IMR-90 (cell line): ENCODE measurements at regions not wholly inside any gene's neighbourhood (a gene's known extent, or its start where the extent isn't known, plus 50 kb on each side); places are given as distances from the start of the nearest gene placed in this dataset.

Experiments used
- ATAC-seq: fragments of 200-7000 bp; cut with Tn5 transposase; 2 replicates; pipeline ENCODE4 v1.9.1; 2020; ENCODE audit warnings: low read depth, mild to moderate bottlenecking, moderate library complexity
- BruUV-seq: library from RNA; stranded (reverse); fragments of 400-500 nt; replicated peaks from 2 replicates; lab custom pipeline; 2021; lab: Mats Ljungman, UMichigan
- CTCF ChIA-PET: fragments of 300-600 bp; formaldehyde crosslinking; extraction: SDS; loops from one replicate; lab custom pipeline; 2021; ENCODE audit warnings: antibody characterized with exemption; lab: Yijun Ruan, JAX
- POLR2A ChIA-PET: fragments of 300-600 bp; sonication (Branson Sonifier 250); formaldehyde crosslinking; loops from one replicate; lab custom pipeline; 2022; ENCODE audit warnings: antibody characterized with exemption; ENCODE audit not compliant: unreplicated experiment; lab: Charles Lee
- DNase-seq: peaks from one replicate; pipeline ENCODE4 v3.0.0; 2013
- H2AFZ ChIP-seq: replicated peaks from 2 replicates; pipeline ENCODE3; 2013; ENCODE audit warnings: low read length, mild to moderate bottlenecking; ENCODE audit not compliant: poor library complexity
- H2AK5ac ChIP-seq: 2 replicates; pipeline ENCODE4 v1.6.1; 2013; ENCODE audit warnings: low read depth, low read length, inconsistent platforms
- H2AK9ac ChIP-seq: replicated peaks from 2 replicates; pipeline ENCODE3; 2013; ENCODE audit warnings: mild to moderate bottlenecking, low read depth, low read length, moderate library complexity; ENCODE audit not compliant: poor library complexity
- H2BK120ac ChIP-seq: 2 replicates; pipeline ENCODE4 v1.6.1; 2013; ENCODE audit warnings: low read depth, low read length, inconsistent platforms
- H2BK15ac ChIP-seq: 3 replicates; pipeline ENCODE4 v1.6.1; 2013; ENCODE audit warnings: low read depth, low read length, inconsistent platforms
- H2BK20ac ChIP-seq: 2 replicates; pipeline ENCODE4 v1.6.1; 2013; ENCODE audit warnings: low read depth, mild to moderate bottlenecking, inconsistent platforms, low read length, moderate library complexity
- H2BK5ac ChIP-seq: 2 replicates; pipeline ENCODE4 v1.6.1; 2013; ENCODE audit warnings: mild to moderate bottlenecking, low read depth, low read length, inconsistent platforms; ENCODE audit not compliant: poor library complexity, severe bottlenecking
- H3K14ac ChIP-seq: replicated peaks from 2 replicates; pipeline ENCODE4 v1.6.1; 2013; ENCODE audit warnings: low read depth, low read length, inconsistent platforms
- H3K18ac ChIP-seq: 2 replicates; pipeline ENCODE4 v1.6.1; 2013; ENCODE audit warnings: low read depth, low read length, control low read depth
- H3K23ac ChIP-seq: 2 replicates; pipeline ENCODE4 v1.6.1; 2013; ENCODE audit warnings: low read depth, low read length, inconsistent platforms
- H3K27ac ChIP-seq: 2 replicates; pipeline ENCODE4 v1.5.1; 2013; ENCODE audit warnings: mild to moderate bottlenecking, control low read depth, low read length; ENCODE audit not compliant: insufficient read depth
- H3K27me3 ChIP-seq: 2 replicates; pipeline ENCODE4 v1.6.1; 2013; ENCODE audit warnings: low read length; ENCODE audit not compliant: control insufficient read depth, insufficient read depth
- H3K36me3 ChIP-seq: 2 replicates; pipeline ENCODE4 v1.6.1; 2013; ENCODE audit warnings: low read length, mixed read lengths; ENCODE audit not compliant: control insufficient read depth, insufficient read depth
- H3K4ac ChIP-seq: 2 replicates; pipeline ENCODE4 v1.6.1; 2013; ENCODE audit warnings: low read depth, low read length, inconsistent platforms
- H3K4me1 ChIP-seq: 2 replicates; pipeline ENCODE4 v1.6.1; 2013; ENCODE audit warnings: low read length, mixed read lengths; ENCODE audit not compliant: control insufficient read depth, insufficient read depth
- H3K4me2 ChIP-seq: 2 replicates; pipeline ENCODE4 v1.6.1; 2013; ENCODE audit warnings: low read depth, mild to moderate bottlenecking, control low read depth, low read length, moderate library complexity
- H3K4me3 ChIP-seq: 2 replicates; pipeline ENCODE4 v1.5.1; 2013; ENCODE audit warnings: low read depth, mild to moderate bottlenecking, control low read depth, low read length, moderate library complexity; ENCODE audit not compliant: insufficient read depth
- H3K56ac ChIP-seq: 2 replicates; pipeline ENCODE4 v1.6.1; 2013; ENCODE audit warnings: low read length, inconsistent platforms; ENCODE audit not compliant: insufficient read depth; ENCODE audit errors: extremely low read depth
- H3K79me1 ChIP-seq, 2 experiments: 2 replicates each; pipeline ENCODE4 v1.6.1; 2013; ENCODE audit warnings: low read length in 2 of 2, inconsistent platforms in 1 of 2, low read depth in 1 of 2
- H3K9ac ChIP-seq: 2 replicates; pipeline ENCODE4 v1.6.1; 2013; ENCODE audit warnings: low read depth, low read length, control low read depth
- H3K9me1 ChIP-seq: 2 replicates; pipeline ENCODE4 v1.6.1; 2013; ENCODE audit warnings: low read length, inconsistent platforms; ENCODE audit not compliant: insufficient read depth
- H3K9me3 ChIP-seq: 2 replicates; pipeline ENCODE4 v1.6.1; 2013; ENCODE audit warnings: low read length; ENCODE audit not compliant: control insufficient read depth, insufficient read depth
- H4K20me1 ChIP-seq: 2 replicates; pipeline ENCODE4 v1.6.1; 2013; ENCODE audit warnings: low read length, inconsistent platforms; ENCODE audit not compliant: insufficient read depth
- H4K5ac ChIP-seq: 2 replicates; pipeline ENCODE4 v1.6.1; 2013; ENCODE audit warnings: mild to moderate bottlenecking, low read depth, low read length, control low read depth
- H4K8ac ChIP-seq, 2 experiments: 2 replicates each; pipeline ENCODE4 v1.6.1; 2013; ENCODE audit warnings: low read depth in 2 of 2, low read length in 2 of 2, control low read depth in 1 of 2, inconsistent platforms in 1 of 2
- H4K91ac ChIP-seq: 2 replicates; pipeline ENCODE4 v1.6.1; 2013; ENCODE audit warnings: low read depth, low read length, inconsistent platforms; ENCODE audit not compliant: insufficient read depth
- CEBPB ChIP-seq: IDR thresholded peaks from 2 replicates; pipeline ENCODE4 v1.6.1; 2012; ENCODE audit warnings: low read depth, low read length, improper control_type of control experiment
- CHD1 ChIP-seq: IDR thresholded peaks from 2 replicates; pipeline ENCODE4 v1.6.1; 2012; ENCODE audit warnings: low read depth, low read length, improper control_type of control experiment
- MAFK ChIP-seq: IDR thresholded peaks from 2 replicates; pipeline ENCODE4 v1.6.1; 2012; ENCODE audit warnings: low read depth, low read length, improper control_type of control experiment
- WGBS, 2 experiments: methylation state at CpG; one replicate each; pipeline versions ENCODE4 v1.1.5 to v1.1.7; 2013; ENCODE audit warnings: missing lambda C conversion rate in 2 of 2; ENCODE audit not compliant: insufficient read length in 1 of 2; ENCODE audit errors: extremely low coverage in 2 of 2; 5-methylcytosine and 5-hydroxymethylcytosine counted together
- dilution Hi-C: fragments of 300-500 bp; cut with HindIII; formaldehyde crosslinking; loops from one replicate; pipeline ENCODE4 v1.14.3; 2018; ENCODE audit warnings: low sequenced_read_pairs; ENCODE audit not compliant: unreplicated experiment
- in situ Hi-C: fragments of 300-500 bp; cut with MboI; formaldehyde crosslinking; loops from 3 replicates; pipeline ENCODE4 v1.14.3; 2019; ENCODE audit warnings: low sequenced_read_pairs, inconsistent platforms, mixed read lengths
- intact Hi-C: fragments of 100-400 bp; cut with micrococcal nuclease; formaldehyde crosslinking; loops from 2 replicates; pipeline ENCODE4 v1.10.0; 2022

DNA sequence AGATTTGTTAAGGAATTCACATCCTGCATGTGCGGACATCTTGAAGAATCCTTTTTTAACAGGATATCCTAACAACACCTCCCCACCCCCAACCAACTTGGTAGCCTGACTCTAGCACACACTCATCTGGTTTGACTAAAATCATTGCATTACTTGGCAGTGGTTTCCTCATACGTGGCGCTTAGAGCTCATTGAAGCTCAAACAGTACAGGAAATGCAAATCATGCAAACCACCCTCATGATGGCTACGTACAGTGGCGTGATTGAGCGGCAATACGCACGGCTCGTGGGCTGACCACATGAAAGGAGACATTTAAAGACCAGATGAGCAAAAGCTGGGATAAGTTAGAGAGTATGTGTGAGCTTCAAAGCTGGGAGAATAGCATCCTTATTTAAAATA, 336.2 kb downstream of the ZEB2 start:
- Histone ChIP-seq H3K56ac (no peak overlapping the region), H4K8ac (peak overlapping the region in 1 of 2 experiments; percentile 51; a peak in 2 of 4 replicates), H3K4me3 (no peak overlapping the region), H2BK120ac (peak overlapping the region; percentile 75; the same call in 1 of the 2 replicates), H4K20me1 (no peaks in the 10 kb centered on the region), H3K27me3 (no peaks in the 10 kb centered on the region), H3K14ac (0 out of 2 replicates have a peak overlapping the region, but pooled peaks have one; percentile 90), H2AK9ac (peak overlapping the region; percentile 1), H3K23ac (0 out of 2 replicates have a peak overlapping the region, but pooled peaks have one; percentile 21), H2AK5ac (peak overlapping the region; percentile 51; the same call in 1 of the 2 replicates), H3K9ac (no peak overlapping the region), H2BK15ac (peak overlapping the region; percentile 65; the same call in 1 of the 3 replicates), H3K4ac (peak overlapping the region; percentile 70), H2AFZ (peak overlapping the region; percentile 81), H3K9me1 (peaks cover 3% of the 10 kb centered on the region; the same call in 1 of the 2 replicates), H3K9me3 (no peaks in the 10 kb centered on the region), H4K5ac (peak overlapping the region; percentile 14), H3K27ac (peak overlapping the region; percentile 5; the same call in 1 of the 2 replicates), H3K36me3 (no peaks in the 10 kb centered on the region), H3K4me2 (no peak overlapping the region), H3K4me1 (no peaks in the 10 kb centered on the region), H4K91ac (peak overlapping the region; percentile 46; the same call in 1 of the 2 replicates), H3K79me1 (0 out of 4 replicates have a peak, but pooled peaks cover 0 to 4% of the 10 kb centered on the region in 2 experiments), H3K18ac (peak overlapping the region; percentile 9), H2BK5ac (peak overlapping the region; percentile 46), H2BK20ac (peak overlapping the region; percentile 9; the same call in 1 of the 2 replicates)
- in situ Hi-C loops, result no loop called here
- BruUV-seq, result no TSS peak
- intact Hi-C loops, result no loop called here
- dilution Hi-C loops, result no loop called here
- CTCF ChIA-PET, result interaction anchor here (1.3 kb wide), 1 partner anchor 19 kb away, joined by 3 read pairs; no protein-coding TSS in a partner anchor
- ATAC-seq, result peak; percentile 42
- peak; percentile 85 for DNase-seq
- POLR2A ChIA-PET, result no interaction called here
- TF ChIP-seq CEBPB, result peak; percentile 45; the same call in 1 of the 2 replicates
- TF ChIP-seq MAFK, result 0 out of 2 replicates have a peak, but pooled peaks have one; percentile 5
- TF ChIP-seq CHD1, result no peak
- WGBS, 2 experiments, result 75% methylated on average over 5 of the region's 9 CpGs; no CpG with 5 or more reads in 1 of the 2 experiments
